ENCODE measurements at regions not wholly inside any gene's neighbourhood (a gene's known extent, or its start where the extent isn't known, plus 50 kb on each side); places are given as distances from the start of the nearest gene placed in this dataset.

DNA sequence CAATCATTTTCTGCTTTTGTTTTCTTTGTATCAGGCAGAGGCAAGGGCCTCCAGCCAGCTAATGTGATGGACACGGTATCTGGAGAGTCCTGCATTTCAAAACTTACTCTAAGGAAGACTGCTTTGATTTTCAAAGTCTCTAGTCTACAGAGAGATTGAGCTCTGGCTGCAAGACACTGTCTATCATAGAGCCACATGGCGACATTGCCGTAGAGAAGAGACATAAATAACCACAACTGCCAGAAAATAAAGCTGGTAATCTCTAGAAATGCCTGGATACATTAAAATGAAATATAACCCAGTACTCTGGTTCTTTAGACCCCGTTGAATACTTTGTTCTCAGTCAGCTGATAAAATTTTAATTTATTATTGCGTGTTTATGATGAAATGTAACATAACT, 90.8 kb downstream of the OTUD1 start:
- POLR2A ChIA-PET, result no interaction called here
- CTCF ChIA-PET, result interaction anchor here (0.6 to 1.7 kb wide), 3 partner anchors 112 to 371 kb away, joined by 3 to 10 read pairs (median 3); no protein-coding TSS in a partner anchor
- TF ChIP-seq L3MBTL2 (conservative IDR thresholded peaks at IDR 0.05), result no peak
- no peak for TF ChIP-seq BHLHE40 (IDR thresholded peaks at IDR 0.05; ENCODE audit: borderline replicate concordance)
- TF ChIP-seq, protein P1, sequence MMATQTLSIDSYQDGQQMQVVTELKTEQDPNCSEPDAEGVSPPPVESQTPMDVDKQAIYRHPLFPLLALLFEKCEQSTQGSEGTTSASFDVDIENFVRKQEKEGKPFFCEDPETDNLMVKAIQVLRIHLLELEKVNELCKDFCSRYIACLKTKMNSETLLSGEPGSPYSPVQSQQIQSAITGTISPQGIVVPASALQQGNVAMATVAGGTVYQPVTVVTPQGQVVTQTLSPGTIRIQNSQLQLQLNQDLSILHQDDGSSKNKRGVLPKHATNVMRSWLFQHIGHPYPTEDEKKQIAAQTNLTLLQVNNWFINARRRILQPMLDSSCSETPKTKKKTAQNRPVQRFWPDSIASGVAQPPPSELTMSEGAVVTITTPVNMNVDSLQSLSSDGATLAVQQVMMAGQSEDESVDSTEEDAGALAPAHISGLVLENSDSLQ (IDR thresholded peaks at IDR 0.05), result peak; percentile 41; the same call in 1 of the 2 replicates
- no peak for TF ChIP-seq FOXM1 (IDR thresholded peaks at IDR 0.05; ENCODE audit: borderline replicate concordance)
- no peak for TF ChIP-seq LEF1 (IDR thresholded peaks at IDR 0.05; ENCODE audit: borderline replicate concordance)
- no peak for TF ChIP-seq FOXA1 (IDR thresholded peaks at IDR 0.05)
- no peak for DNase-seq (ENCODE audit: extremely low spot score)

DNA sequence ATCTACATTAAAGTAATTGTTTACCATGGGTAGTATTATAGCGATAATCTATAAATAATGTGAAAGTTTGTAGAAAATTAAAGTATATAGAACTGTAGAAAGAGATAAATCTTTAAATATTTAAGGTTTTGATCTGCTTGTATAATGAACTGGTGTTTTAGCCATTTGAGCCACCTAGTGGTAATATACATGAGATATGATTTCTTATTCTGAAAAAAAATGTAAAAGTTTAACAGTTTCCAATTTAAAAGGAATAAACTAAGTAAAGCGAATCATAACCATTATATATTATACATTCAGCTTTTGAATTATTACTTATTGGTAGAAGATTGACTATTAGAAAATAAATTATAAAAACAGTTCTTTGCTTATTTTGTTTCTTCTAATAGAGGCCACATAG, 91.2 kb downstream of the OTUD1 start:
- TF ChIP-seq BHLHE40 (IDR thresholded peaks at IDR 0.05; ENCODE audit: borderline replicate concordance) (no peak), L3MBTL2 (conservative IDR thresholded peaks at IDR 0.05) (no peak), NFRKB (IDR thresholded peaks at IDR 0.05) (no peak), CTBP1 (IDR thresholded peaks at IDR 0.05; ENCODE audit: borderline replicate concordance) (no peak), FOXM1 (IDR thresholded peaks at IDR 0.05; ENCODE audit: borderline replicate concordance) (no peak)
- TF ChIP-seq, protein P1 (IDR thresholded peaks at IDR 0.05), result no peak; the same call in 1 of the 2 replicates
- DNase-seq (ENCODE audit: extremely low spot score), result no peak
- ChIA-PET CTCF (interaction anchor here (1.4 to 1.7 kb wide), 2 partner anchors 14 to 215 kb away, joined by 3 to 10 read pairs; no protein-coding TSS in a partner anchor), POLR2A (no interaction called here)

DNA sequence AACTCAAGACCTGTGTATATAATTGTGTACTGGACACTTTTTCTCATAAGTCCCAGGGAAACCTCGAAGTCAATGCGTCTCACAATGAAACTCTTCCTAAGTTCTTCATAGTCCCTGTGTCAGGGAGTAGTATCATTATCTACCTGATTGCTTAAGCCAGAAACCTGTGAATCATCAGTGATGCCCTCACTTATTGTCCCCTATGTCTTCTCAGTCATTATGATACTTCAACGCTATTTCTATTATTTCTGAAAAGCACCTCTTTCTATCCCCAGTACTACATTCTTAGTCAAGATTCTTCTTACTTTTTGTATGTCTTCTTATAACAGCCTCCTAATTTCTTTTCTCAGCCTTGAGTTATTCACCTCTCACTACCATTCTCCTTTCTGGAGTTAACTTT, 94.3 kb downstream of the OTUD1 start:
- CTCF ChIA-PET, result no interaction called here

DNA sequence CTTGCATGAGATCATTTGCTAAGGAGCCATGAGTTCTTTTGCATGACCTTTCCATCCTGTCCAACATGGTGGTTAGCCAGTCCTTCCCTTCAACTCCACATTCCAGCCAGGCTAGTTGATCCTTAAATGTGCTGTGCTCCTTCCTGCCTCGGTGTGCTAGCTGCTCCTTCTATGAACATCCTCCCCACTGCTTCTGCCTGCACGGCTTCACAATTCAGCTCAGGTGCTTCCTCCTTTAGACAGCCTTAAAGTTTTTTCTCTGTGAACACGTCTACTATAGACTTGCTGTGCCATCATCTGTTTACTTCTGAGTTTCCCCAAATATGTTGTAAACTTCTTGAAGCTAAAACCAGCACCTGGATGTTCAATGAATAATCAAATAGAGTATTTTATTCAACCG, 95.5 kb downstream of the OTUD1 start:
- ChIA-PET CTCF (no interaction called here), POLR2A (no interaction called here)
- TF ChIP-seq TARDBP (IDR thresholded peaks at IDR 0.05) (no peak), ELF4 (IDR thresholded peaks at IDR 0.05) (no peak), NFRKB (IDR thresholded peaks at IDR 0.05) (no peak), ZNF384 (IDR thresholded peaks at IDR 0.05) (no peak), SUZ12 (IDR thresholded peaks at IDR 0.05) (no peak), FOXA1 (IDR thresholded peaks at IDR 0.05) (no peak), BHLHE40 (IDR thresholded peaks at IDR 0.05; ENCODE audit: borderline replicate concordance) (no peak), FOXK2 (IDR thresholded peaks at IDR 0.05) (no peak)
- TF ChIP-seq, protein P1 (IDR thresholded peaks at IDR 0.05), result no peak
- DNase-seq (ENCODE audit: extremely low spot score), result no peak

More for the DNA sequence above, 94.3 kb downstream of the OTUD1 start:
- TF ChIP-seq LEF1 (IDR thresholded peaks at IDR 0.05; ENCODE audit: borderline replicate concordance) (no peak), CTBP1 (IDR thresholded peaks at IDR 0.05; ENCODE audit: borderline replicate concordance) (no peak), FOXA1 (IDR thresholded peaks at IDR 0.05) (no peak), L3MBTL2 (conservative IDR thresholded peaks at IDR 0.05) (no peak), BHLHE40 (IDR thresholded peaks at IDR 0.05; ENCODE audit: borderline replicate concordance) (no peak), SUZ12 (IDR thresholded peaks at IDR 0.05) (no peak), NFRKB (IDR thresholded peaks at IDR 0.05) (no peak), FOXM1 (IDR thresholded peaks at IDR 0.05; ENCODE audit: borderline replicate concordance) (no peak)
- DNase-seq (ENCODE audit: extremely low spot score), result no peak
- POLR2A ChIA-PET, result no interaction called here

DNA sequence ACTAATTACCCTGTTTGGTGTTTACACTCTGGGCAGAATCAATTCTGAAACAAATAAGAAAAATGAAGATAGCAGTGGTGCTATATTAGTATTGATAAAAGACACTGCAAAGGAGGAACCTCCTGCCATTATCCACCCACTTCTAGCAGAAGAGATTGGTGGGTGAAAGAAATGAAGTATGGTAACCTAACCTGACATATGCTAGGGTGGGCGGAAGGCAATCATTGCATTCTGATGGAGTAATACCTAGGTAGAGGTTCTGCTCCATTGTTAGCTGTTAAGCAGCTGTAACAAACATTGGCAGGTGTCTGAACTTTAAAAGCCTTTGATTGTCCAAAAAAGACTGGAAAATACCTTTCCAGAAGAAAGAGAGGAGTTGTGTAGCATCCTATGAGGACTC, 95.9 kb downstream of the OTUD1 start:
- TF ChIP-seq NFRKB (IDR thresholded peaks at IDR 0.05), result no peak
- no peak for TF ChIP-seq LEF1 (IDR thresholded peaks at IDR 0.05; ENCODE audit: borderline replicate concordance)
- no peak for TF ChIP-seq FOXM1 (IDR thresholded peaks at IDR 0.05; ENCODE audit: borderline replicate concordance)
- TF ChIP-seq, protein P1 (IDR thresholded peaks at IDR 0.05), result no peak
- TF ChIP-seq FOXK2 (IDR thresholded peaks at IDR 0.05), result no peak
- no peak for TF ChIP-seq L3MBTL2 (conservative IDR thresholded peaks at IDR 0.05)
- TF ChIP-seq SUZ12 (IDR thresholded peaks at IDR 0.05), result no peak
- TF ChIP-seq ARNT (IDR thresholded peaks at IDR 0.05), result no peak
- TF ChIP-seq FOXA1 (IDR thresholded peaks at IDR 0.05), result no peak
- no peak for TF ChIP-seq SP1 (IDR thresholded peaks at IDR 0.05)
- TF ChIP-seq CTBP1 (IDR thresholded peaks at IDR 0.05; ENCODE audit: borderline replicate concordance), result no peak
- TF ChIP-seq ELF4 (IDR thresholded peaks at IDR 0.05), result no peak
- TF ChIP-seq HDGF (IDR thresholded peaks at IDR 0.05; ENCODE audit: borderline replicate concordance), result no peak
- TF ChIP-seq TARDBP (IDR thresholded peaks at IDR 0.05), result no peak
- no peak for TF ChIP-seq BHLHE40 (IDR thresholded peaks at IDR 0.05; ENCODE audit: borderline replicate concordance)
- TF ChIP-seq ZNF384 (IDR thresholded peaks at IDR 0.05), result no peak
- ChIA-PET POLR2A (no interaction called here), CTCF (interaction anchor here (0.6 kb wide), 1 partner anchor 378 kb away, joined by 3 read pairs; no protein-coding TSS in a partner anchor)
- DNase-seq (ENCODE audit: extremely low spot score), result no peak

DNA sequence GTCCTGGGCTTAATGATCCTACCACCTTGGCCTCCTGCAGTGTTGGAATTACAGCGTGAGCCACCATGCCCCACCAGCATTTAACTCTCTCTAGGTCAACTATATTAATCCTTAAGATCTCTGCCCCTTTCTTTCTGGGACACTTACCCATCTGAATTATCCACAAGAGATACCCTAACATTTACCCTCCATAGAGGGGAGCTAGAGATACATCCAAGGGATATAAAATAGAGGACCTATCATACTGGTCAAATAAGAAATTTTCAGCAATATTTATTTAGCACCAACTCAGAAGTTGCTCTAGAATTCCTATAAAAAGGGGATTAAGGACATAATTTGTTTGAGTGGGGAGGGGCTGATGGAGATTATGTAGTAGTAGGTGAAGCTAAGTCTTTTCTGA, 96.5 kb downstream of the OTUD1 start:
- DNase-seq (ENCODE audit: extremely low spot score), result no peak
- TF ChIP-seq FOXK2 (IDR thresholded peaks at IDR 0.05), result no peak
- TF ChIP-seq ELF4 (IDR thresholded peaks at IDR 0.05), result no peak
- TF ChIP-seq TARDBP (IDR thresholded peaks at IDR 0.05), result no peak
- no peak for TF ChIP-seq L3MBTL2 (conservative IDR thresholded peaks at IDR 0.05)
- no peak for TF ChIP-seq ZNF384 (IDR thresholded peaks at IDR 0.05)
- TF ChIP-seq ARNT (IDR thresholded peaks at IDR 0.05), result no peak
- no peak for TF ChIP-seq SP1 (IDR thresholded peaks at IDR 0.05)
- TF ChIP-seq LEF1 (IDR thresholded peaks at IDR 0.05; ENCODE audit: borderline replicate concordance), result no peak
- TF ChIP-seq NFRKB (IDR thresholded peaks at IDR 0.05), result no peak
- TF ChIP-seq CTBP1 (IDR thresholded peaks at IDR 0.05; ENCODE audit: borderline replicate concordance), result no peak
- no peak for TF ChIP-seq SUZ12 (IDR thresholded peaks at IDR 0.05)
- TF ChIP-seq FOXM1 (IDR thresholded peaks at IDR 0.05; ENCODE audit: borderline replicate concordance), result no peak
- POLR2A ChIA-PET, result no interaction called here
- CTCF ChIA-PET, result interaction anchor here (0.6 kb wide), 1 partner anchor 378 kb away, joined by 3 read pairs; no protein-coding TSS in a partner anchor

Data from HEK293T (cell line).